ENCODE measurements at regions not wholly inside any gene's neighbourhood (a gene's known extent, or its start where the extent isn't known, plus 50 kb on each side); places are given as distances from the start of the nearest gene placed in this dataset.

DNA sequence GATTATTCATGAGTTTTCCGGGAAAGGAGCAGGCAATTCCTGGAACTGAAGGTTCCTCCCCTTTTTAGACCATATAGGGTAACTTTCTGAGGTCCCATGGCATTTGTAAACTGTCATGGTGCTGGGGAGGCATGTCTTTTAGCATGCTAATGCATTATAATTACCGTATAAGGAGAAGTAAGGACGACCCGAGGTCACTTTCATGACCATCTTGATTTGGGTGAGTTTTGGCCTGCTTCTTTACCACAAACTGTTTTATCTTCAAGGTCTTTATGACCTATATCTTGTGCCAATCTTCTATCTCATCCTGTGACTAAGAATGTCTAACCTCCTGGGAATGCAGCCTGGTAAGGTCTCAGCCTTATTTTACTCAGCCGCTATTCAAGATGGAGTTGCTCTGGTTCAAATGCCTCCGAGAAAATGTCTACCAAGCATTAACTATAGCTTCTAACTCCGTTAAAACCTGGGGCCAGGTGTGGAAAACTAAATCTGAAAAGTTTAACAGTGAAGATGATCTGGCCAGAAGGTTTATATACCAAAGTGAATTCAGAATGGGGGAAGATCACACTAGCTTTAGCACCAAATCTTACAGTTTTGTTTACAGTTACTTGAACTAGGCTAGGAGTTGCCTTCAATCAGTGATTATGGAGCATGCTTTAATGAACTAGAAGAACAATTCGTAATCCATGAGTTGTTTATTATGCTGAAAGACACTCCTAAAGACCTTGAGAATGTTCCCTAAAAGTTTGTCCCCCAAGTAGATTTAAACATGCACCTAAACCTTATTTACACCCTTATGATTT lies 80.0 kb upstream of the TOP1 start (continued):
- TF ChIP-seq ZNF253 (CRISPR knock-in tag; conservative IDR thresholded peaks at IDR 0.05) (peak; percentile 81; the same call in 1 of the 2 replicates), SETDB1 (IDR thresholded peaks at IDR 0.05; ENCODE audit: low read length) (no peak), SLC30A9 (CRISPR knock-in tag; IDR thresholded peaks at IDR 0.05) (no peak), HDAC8 (tag; IDR thresholded peaks at IDR 0.05) (peak; percentile 97), ZNF184 (CRISPR knock-in tag; IDR thresholded peaks at IDR 0.05) (no peak), THAP12 (CRISPR knock-in tag; IDR thresholded peaks at IDR 0.05) (no peak), POLR2A (conservative IDR thresholded peaks at IDR 0.05) (no peak), E2F3 (CRISPR knock-in tag; IDR thresholded peaks at IDR 0.05) (peak; percentile 91), ZNF778 (CRISPR knock-in tag; IDR thresholded peaks at IDR 0.05) (no peak), ZNF518B (CRISPR knock-in tag; IDR thresholded peaks at IDR 0.05) (0 out of 2 replicates have a peak, but pooled peaks have one; percentile 48), DIDO1 (tag; IDR thresholded peaks at IDR 0.05; ENCODE audit: low read depth) (peak; percentile 92), ZNF668 (CRISPR knock-in tag; IDR thresholded peaks at IDR 0.05) (0 out of 2 replicates have a peak, but pooled peaks have one; percentile 69), SIX5 (IDR thresholded peaks at IDR 0.05; ENCODE audit: borderline replicate concordance in 1 of 2, insufficient read depth in 1 of 2, low read depth in 1 of 2, low read length in 2 of 2) (no peak), SMAD2 (IDR thresholded peaks at IDR 0.05; ENCODE audit: low read depth, low read length) (no peak), ZNF316 (IDR thresholded peaks at IDR 0.05) (0 out of 2 replicates have a peak, but pooled peaks have one; percentile 4)
- TF ChIP-seq, protein P1, sequence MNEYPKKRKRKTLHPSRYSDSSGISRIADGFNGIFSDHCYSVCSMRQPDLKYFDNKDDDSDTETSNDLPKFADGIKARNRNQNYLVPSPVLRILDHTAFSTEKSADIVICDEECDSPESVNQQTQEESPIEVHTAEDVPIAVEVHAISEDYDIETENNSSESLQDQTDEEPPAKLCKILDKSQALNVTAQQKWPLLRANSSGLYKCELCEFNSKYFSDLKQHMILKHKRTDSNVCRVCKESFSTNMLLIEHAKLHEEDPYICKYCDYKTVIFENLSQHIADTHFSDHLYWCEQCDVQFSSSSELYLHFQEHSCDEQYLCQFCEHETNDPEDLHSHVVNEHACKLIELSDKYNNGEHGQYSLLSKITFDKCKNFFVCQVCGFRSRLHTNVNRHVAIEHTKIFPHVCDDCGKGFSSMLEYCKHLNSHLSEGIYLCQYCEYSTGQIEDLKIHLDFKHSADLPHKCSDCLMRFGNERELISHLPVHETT (CRISPR knock-in tag; conservative IDR thresholded peaks at IDR 0.05 in 1 of 2, IDR thresholded peaks at IDR 0.05 in 1 of 2), result peak in 1 of 2 experiments; percentile 99; a peak in 2 of 4 replicates
- TF ChIP-seq, protein P2, sequence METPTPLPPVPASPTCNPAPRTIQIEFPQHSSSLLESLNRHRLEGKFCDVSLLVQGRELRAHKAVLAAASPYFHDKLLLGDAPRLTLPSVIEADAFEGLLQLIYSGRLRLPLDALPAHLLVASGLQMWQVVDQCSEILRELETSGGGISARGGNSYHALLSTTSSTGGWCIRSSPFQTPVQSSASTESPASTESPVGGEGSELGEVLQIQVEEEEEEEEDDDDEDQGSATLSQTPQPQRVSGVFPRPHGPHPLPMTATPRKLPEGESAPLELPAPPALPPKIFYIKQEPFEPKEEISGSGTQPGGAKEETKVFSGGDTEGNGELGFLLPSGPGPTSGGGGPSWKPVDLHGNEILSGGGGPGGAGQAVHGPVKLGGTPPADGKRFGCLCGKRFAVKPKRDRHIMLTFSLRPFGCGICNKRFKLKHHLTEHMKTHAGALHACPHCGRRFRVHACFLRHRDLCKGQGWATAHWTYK (CRISPR knock-in tag; IDR thresholded peaks at IDR 0.05), result peak; percentile 82; the same call in 1 of the 2 replicates
- TF ChIP-seq, protein P3, sequence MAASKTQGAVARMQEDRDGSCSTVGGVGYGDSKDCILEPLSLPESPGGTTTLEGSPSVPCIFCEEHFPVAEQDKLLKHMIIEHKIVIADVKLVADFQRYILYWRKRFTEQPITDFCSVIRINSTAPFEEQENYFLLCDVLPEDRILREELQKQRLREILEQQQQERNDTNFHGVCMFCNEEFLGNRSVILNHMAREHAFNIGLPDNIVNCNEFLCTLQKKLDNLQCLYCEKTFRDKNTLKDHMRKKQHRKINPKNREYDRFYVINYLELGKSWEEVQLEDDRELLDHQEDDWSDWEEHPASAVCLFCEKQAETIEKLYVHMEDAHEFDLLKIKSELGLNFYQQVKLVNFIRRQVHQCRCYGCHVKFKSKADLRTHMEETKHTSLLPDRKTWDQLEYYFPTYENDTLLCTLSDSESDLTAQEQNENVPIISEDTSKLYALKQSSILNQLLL (CRISPR knock-in tag; IDR thresholded peaks at IDR 0.05; ENCODE audit: borderline replicate concordance), result no peak

Measured in K562 (cell line).